DOHH2 (cell line): ENCODE measurements at regions not wholly inside any gene's neighbourhood (a gene's known extent, or its start where the extent isn't known, plus 50 kb on each side); places are given as distances from the start of the nearest gene placed in this dataset.
A peak's percentile ranks its signal among the peaks of the same experiment; 100 is the strongest.

Source experiments
- H3F3A ChIP-seq: fragments of 200-600 bp; sonication (generic), shearing (Covaris generic); 2 replicates; pipeline ENCODE4 v1.6.0; 2016; ENCODE audit warnings: antibody characterized with exemption, mild to moderate bottlenecking; ENCODE audit not compliant: control insufficient read depth, insufficient read depth
- H3K27ac ChIP-seq: fragments of 200-600 bp; sonication (generic); 2 replicates; pipeline ENCODE4 v1.5.1; 2014; ENCODE audit warnings: low read depth, mild to moderate bottlenecking, low read length, moderate library complexity
- H3K27me3 ChIP-seq: fragments of 200-600 bp; sonication (generic); 2 replicates; pipeline ENCODE4 v1.6.1; 2014; ENCODE audit warnings: mild to moderate bottlenecking, low read length, mixed read lengths; ENCODE audit not compliant: control insufficient read depth
- H3K36me3 ChIP-seq: fragments of 200-600 bp; sonication (generic); 2 replicates; pipeline ENCODE4 v1.6.1; 2014; ENCODE audit warnings: mild to moderate bottlenecking, low read length, moderate library complexity, mixed read lengths; ENCODE audit not compliant: control insufficient read depth
- H3K4me1 ChIP-seq: fragments of 200-600 bp; sonication (generic); 2 replicates; pipeline ENCODE4 v1.6.1; 2014; ENCODE audit warnings: mild to moderate bottlenecking, low read length, mixed read lengths; ENCODE audit not compliant: control insufficient read depth
- H3K4me2 ChIP-seq: fragments of 200-600 bp; sonication (generic); 2 replicates; pipeline ENCODE4 v1.6.0; 2014; ENCODE audit warnings: mild to moderate bottlenecking, low read length, moderate library complexity
- H3K4me3 ChIP-seq: fragments of 200-600 bp; sonication (generic); 2 replicates; pipeline ENCODE4 v1.5.1; 2014; ENCODE audit warnings: mild to moderate bottlenecking, low read length, mixed read lengths
- H3K79me2 ChIP-seq: fragments of 200-600 bp; sonication (generic); 2 replicates; pipeline ENCODE4 v1.6.1; 2014; ENCODE audit warnings: mild to moderate bottlenecking, low read length, mixed read lengths; ENCODE audit not compliant: control insufficient read depth
- H3K9me2 ChIP-seq: fragments of 200-600 bp; sonication (generic); replicated peaks from 2 replicates; pipeline ENCODE4 v1.6.1; 2014; ENCODE audit warnings: mild to moderate bottlenecking, low read length, mixed read lengths; ENCODE audit not compliant: control insufficient read depth
- H3K9me3 ChIP-seq: fragments of 200-600 bp; sonication (generic); 2 replicates; pipeline ENCODE4 v1.6.1; 2014; ENCODE audit warnings: antibody characterized with exemption, low read length, mixed read lengths; ENCODE audit not compliant: control insufficient read depth, insufficient read depth
- H4K20me1 ChIP-seq: fragments of 200-600 bp; sonication (generic); 2 replicates; pipeline ENCODE4 v1.6.0; 2014; ENCODE audit warnings: low read depth, mild to moderate bottlenecking, antibody characterized with exemption, low read length, moderate library complexity; ENCODE audit not compliant: control insufficient read depth, insufficient read depth
- CTCF ChIP-seq: fragments of 200-600 bp; sonication (generic); IDR thresholded peaks from one replicate; pipeline ENCODE4 v1.5.1; 2014; ENCODE audit warnings: antibody characterized with exemption, mild to moderate bottlenecking, low read depth, low read length; ENCODE audit not compliant: poor library complexity, severe bottlenecking
- EZH2phosphoT487 ChIP-seq: fragments of 200-600 bp; sonication (generic); IDR thresholded peaks from 2 replicates; pipeline ENCODE4 v1.6.1; 2017; ENCODE audit warnings: borderline replicate concordance, mild to moderate bottlenecking, antibody characterized with exemption, low read length, moderate library complexity, mixed read lengths

DNA sequence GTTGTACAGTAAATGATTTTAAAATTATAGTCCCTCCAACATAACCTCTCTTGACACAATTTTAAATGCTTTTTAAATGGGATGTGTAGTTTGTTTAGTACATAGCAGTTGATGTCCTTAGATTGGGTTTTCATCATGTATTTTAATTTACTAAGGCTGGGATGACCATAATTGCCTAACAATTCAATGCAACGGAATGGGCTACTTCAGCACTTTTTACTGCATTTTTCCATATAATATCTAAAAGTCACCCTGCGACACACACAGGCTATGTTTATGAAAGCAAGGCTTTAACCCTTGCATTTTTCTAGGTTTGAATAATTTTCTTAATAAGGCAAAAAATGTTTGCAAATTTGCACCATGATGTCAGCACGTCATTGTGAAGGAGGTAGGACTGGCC lies 321.0 kb downstream of the DLEU7 start:
- no peaks in the 10 kb centered on the region for H3F3A ChIP-seq
- no peak for TF ChIP-seq CTCF
- no peak for TF ChIP-seq EZH2phosphoT487
- no peaks in the 10 kb centered on the region for H4K20me1 ChIP-seq
- peaks cover 90% of the 10 kb centered on the region for H3K4me1 ChIP-seq
- H3K27me3 ChIP-seq: no peaks in the 10 kb centered on the region
- peak overlapping the region; percentile 60 for H3K27ac ChIP-seq
- H3K79me2 ChIP-seq: no peaks in the 10 kb centered on the region
- H3K4me2 ChIP-seq: peak overlapping the region; percentile 48
- H3K9me3 ChIP-seq: no peaks in the 10 kb centered on the region
- H3K4me3 ChIP-seq: no peak overlapping the region; the same call in 1 of the 2 replicates
- H3K9me2 ChIP-seq: no peaks in the 10 kb centered on the region
- no peaks in the 10 kb centered on the region; the same call in 1 of the 2 replicates for H3K36me3 ChIP-seq

- Histone ChIP-seq H3K27me3 (no peaks in the 10 kb centered on the region), H3K4me2 (no peak overlapping the region), H3K79me2 (no peaks in the 10 kb centered on the region), H3K4me3 (no peak overlapping the region), H3K27ac (no peak overlapping the region), H3K4me1 (peaks cover 90% of the 10 kb centered on the region), H3K36me3 (no peaks in the 10 kb centered on the region; the same call in 1 of the 2 replicates), H4K20me1 (no peaks in the 10 kb centered on the region), H3F3A (no peaks in the 10 kb centered on the region), H3K9me2 (no peaks in the 10 kb centered on the region), H3K9me3 (no peaks in the 10 kb centered on the region)
- no peak for TF ChIP-seq CTCF
- no peak for TF ChIP-seq EZH2phosphoT487
These were observed 320.2 kb downstream of the DLEU7 start for GRCh38 chr13:50523307-50523706.

GRCh38 chr13:50524560-50524959 lies 318.9 kb downstream of the DLEU7 start:
- Histone ChIP-seq H3F3A (peaks cover 4% of the 10 kb centered on the region; the same call in 1 of the 2 replicates), H3K4me2 (no peak overlapping the region), H3K4me1 (peaks cover 90% of the 10 kb centered on the region), H3K27me3 (no peaks in the 10 kb centered on the region), H3K36me3 (no peaks in the 10 kb centered on the region; the same call in 1 of the 2 replicates), H3K9me3 (no peaks in the 10 kb centered on the region), H3K4me3 (no peak overlapping the region), H3K27ac (no peak overlapping the region), H3K79me2 (no peaks in the 10 kb centered on the region), H4K20me1 (no peaks in the 10 kb centered on the region), H3K9me2 (no peaks in the 10 kb centered on the region)
- TF ChIP-seq CTCF: no peak
- no peak for TF ChIP-seq EZH2phosphoT487

DNA sequence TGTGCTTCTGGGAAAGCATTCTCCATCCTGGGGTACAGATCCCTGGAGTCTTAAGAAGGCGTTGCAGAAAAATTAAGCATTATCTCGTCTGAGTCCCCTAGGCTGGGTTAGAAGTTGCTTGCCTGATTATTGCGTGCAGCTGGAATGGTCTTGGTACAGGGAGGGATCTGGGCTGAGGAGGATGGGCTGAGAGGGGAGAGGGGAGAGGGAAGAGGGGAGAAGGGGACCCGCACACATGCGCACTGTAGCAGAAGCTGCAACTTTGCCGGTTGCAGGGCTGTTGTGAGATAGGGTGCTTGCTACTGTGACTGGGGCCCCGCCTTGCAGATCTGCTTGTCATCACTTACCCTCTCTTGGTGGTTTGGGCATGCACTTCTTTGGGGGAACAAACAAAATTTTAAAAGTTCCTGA lies 316.8 kb downstream of the DLEU7 start:
- peak overlapping the region; percentile 66 for H3K4me2 ChIP-seq
- H3K9me3 ChIP-seq: no peaks in the 10 kb centered on the region
- H3K27me3 ChIP-seq: no peaks in the 10 kb centered on the region
- no peaks in the 10 kb centered on the region; the same call in 1 of the 2 replicates for H3K36me3 ChIP-seq
- H3K9me2 ChIP-seq: no peaks in the 10 kb centered on the region
- H4K20me1 ChIP-seq: no peaks in the 10 kb centered on the region
- TF ChIP-seq EZH2phosphoT487 (no peak), CTCF (no peak)
- H3K79me2 ChIP-seq: no peaks in the 10 kb centered on the region
- peak overlapping the region; percentile 46 for H3K27ac ChIP-seq
- H3K4me1 ChIP-seq: peaks cover 90% of the 10 kb centered on the region
- peak overlapping the region; percentile 55; the same call in 1 of the 2 replicates for H3K4me3 ChIP-seq
- peaks cover 7% of the 10 kb centered on the region for H3F3A ChIP-seq
